Kidney (tissue), 13 donors: ENCODE measurements at regions not wholly inside any gene's neighbourhood (a gene's known extent, or its start where the extent isn't known, plus 50 kb on each side); places are given as distances from the start of the nearest gene placed in this dataset.
A peak's percentile ranks its signal among the peaks of the same experiment; 100 is the strongest.

ENCODE experiments used
- DNase-seq, 5 donors: peaks; one replicate each; pipeline ENCODE4 v3.0.0-alpha.2; 2013 to 2020
- FAIRE-seq: peaks from 2 replicates; lab custom pipeline; 2012; peaks lifted over from hg19 to GRCh38; lab: Jason Lieb, UNC
- H3K27ac ChIP-seq, 2 donors: one replicate each; pipeline ENCODE4 v1.7.0; 2013; ENCODE audit warnings: low read depth in 2 of 2, low read length in 2 of 2, inconsistent platforms in 1 of 2
- H3K27me3 ChIP-seq: one replicate; pipeline ENCODE4 v1.7.1; 2013; ENCODE audit warnings: low read length, inconsistent platforms; ENCODE audit not compliant: control insufficient read depth, insufficient read depth
- H3K36me3 ChIP-seq, 3 donors: one replicate each; pipeline versions ENCODE4 v1.7.0 to v1.7.1; 2013; ENCODE audit warnings: low read length in 3 of 3, control low read depth in 1 of 3, inconsistent platforms in 1 of 3; ENCODE audit not compliant: insufficient read depth in 3 of 3, control insufficient read depth in 2 of 3
- H3K4me1 ChIP-seq, 3 donors: one replicate each; pipeline versions ENCODE4 v1.7.0 to v1.7.1; 2013; ENCODE audit warnings: low read length in 3 of 3, inconsistent platforms in 1 of 3, low read depth in 1 of 3; ENCODE audit not compliant: control insufficient read depth in 2 of 3, insufficient read depth in 2 of 3
- H3K4me3 ChIP-seq, 3 donors: one replicate each; pipeline versions ENCODE4 v1.7.0 to v1.8.1; 2013; ENCODE audit warnings: low read length in 3 of 3, control low read depth in 1 of 3, inconsistent platforms in 1 of 3
- H3K9ac ChIP-seq, 3 donors: one replicate each; pipeline versions ENCODE4 v1.7.0 to v1.7.1; 2013; ENCODE audit warnings: low read length in 3 of 3, control low read depth in 1 of 3, inconsistent platforms in 1 of 3
- H3K9me3 ChIP-seq, 3 donors: one replicate each; pipeline versions ENCODE4 v1.7.0 to v1.7.1; 2013; ENCODE audit warnings: low read length in 3 of 3, control low read depth in 1 of 3, inconsistent platforms in 1 of 3; ENCODE audit not compliant: control insufficient read depth in 2 of 3, insufficient read depth in 1 of 3
- CTCF ChIP-seq: IDR thresholded peaks from 3 replicates; pipeline ENCODE4 v1.5.1; 2012; ENCODE audit warnings: mild to moderate bottlenecking, moderate library complexity, borderline replicate concordance; ENCODE audit not compliant: insufficient read depth; ENCODE audit errors: extremely low read depth
- intact Hi-C: fragments of 100-400 bp; cut with DNase I; formaldehyde crosslinking; loops from one replicate; pipeline ENCODE4 v1.11.1; 2022
- donor health status: control.
- donor health status: control.
- donor health status: control.
- donor health status: control.
- donor health status: control.
- donor health status: DM: yes; HTN: yes; CAD: no.
- donor health status: Normal renal cell carcinoma (clear cell type).

- H3K4me3 ChIP-seq = no peak overlapping the region
- no peak for FAIRE-seq
- no peaks in the 10 kb centered on the region for H3K36me3 ChIP-seq
- no peak for DNase-seq
- no peak overlapping the region for H3K9ac ChIP-seq
- no peaks in the 10 kb centered on the region for H3K27me3 ChIP-seq
- H3K27ac ChIP-seq = no peak overlapping the region
- H3K9me3 ChIP-seq = no peaks in the 10 kb centered on the region
- intact Hi-C loops = no loop called here
- no peak for TF ChIP-seq CTCF
- H3K4me1 ChIP-seq = no peaks in the 10 kb centered on the region
Measured at GRCh38 chr12:90839346-90839745, 115.6 kb downstream of the CCER1 start.

DNA sequence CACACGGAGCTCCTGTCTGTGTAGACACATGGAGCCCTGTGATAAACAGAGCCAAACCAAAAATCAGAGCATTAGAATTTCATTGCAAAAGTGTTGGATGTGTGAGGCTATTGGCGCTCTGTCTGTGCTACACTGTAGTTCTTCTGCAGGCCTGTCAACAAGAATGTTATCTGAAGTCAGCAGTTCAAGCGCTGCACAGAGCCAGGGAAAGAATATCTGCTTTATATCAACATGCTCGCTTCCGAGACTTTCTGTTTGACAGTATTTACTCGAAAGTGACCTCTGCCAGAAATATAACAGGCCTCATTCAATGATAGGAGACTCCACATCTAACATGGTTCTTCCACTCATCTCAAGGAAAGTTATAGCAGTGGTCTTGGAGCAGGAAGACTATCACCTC, 118.3 kb downstream of the CCER1 start:
- Histone ChIP-seq H3K9me3 (no peaks in the 10 kb centered on the region), H3K27me3 (no peaks in the 10 kb centered on the region), H3K4me3 (no peak overlapping the region), H3K36me3 (no peaks in the 10 kb centered on the region), H3K27ac (no peak overlapping the region), H3K9ac (no peak overlapping the region), H3K4me1 (no peaks in the 10 kb centered on the region)
- FAIRE-seq (no peak), DNase-seq (peak in 1 of 5 donors; percentile 6)
- TF ChIP-seq CTCF = no peak
- intact Hi-C loops = no loop called here

DNA sequence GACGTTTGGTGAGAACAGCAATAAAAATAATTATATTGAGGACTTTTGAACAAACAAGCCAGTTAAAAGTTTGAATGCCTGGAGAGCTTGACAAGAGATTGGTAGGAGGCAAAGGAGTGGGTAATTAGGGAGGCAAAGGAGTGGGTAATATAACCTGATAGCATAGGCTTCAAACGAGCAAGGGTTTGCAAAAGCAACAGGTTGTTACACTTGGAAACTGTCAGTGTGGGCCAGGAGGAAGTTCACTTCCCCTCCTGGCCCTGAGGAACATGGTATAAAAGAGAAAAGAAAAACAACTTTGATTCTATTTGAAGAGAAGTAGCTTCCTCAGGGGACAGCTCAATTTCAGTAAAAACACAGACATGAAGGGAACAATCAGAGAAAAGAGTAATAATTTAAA, 121.7 kb downstream of the CCER1 start:
- DNase-seq = peak in 3 of 5 donors; percentile 25 to 57 (median 52)
- no peak for FAIRE-seq
- no peak overlapping the region for H3K9ac ChIP-seq
- H3K27me3 ChIP-seq = no peaks in the 10 kb centered on the region
- no peak for TF ChIP-seq CTCF
- intact Hi-C loops = no loop called here
- H3K4me3 ChIP-seq = no peak overlapping the region
- H3K27ac ChIP-seq = no peak overlapping the region
- no peaks in the 10 kb centered on the region for H3K4me1 ChIP-seq
- no peaks in the 10 kb centered on the region for H3K9me3 ChIP-seq
- no peaks in the 10 kb centered on the region for H3K36me3 ChIP-seq

GRCh38 chr12:90832427-90832826, 122.5 kb downstream of the CCER1 start:
- no peaks in the 10 kb centered on the region for H3K4me1 ChIP-seq
- no peak for TF ChIP-seq CTCF
- H3K9me3 ChIP-seq = no peaks in the 10 kb centered on the region
- DNase-seq = no peak
- no peak overlapping the region for H3K9ac ChIP-seq
- no peaks in the 10 kb centered on the region for H3K36me3 ChIP-seq
- no peaks in the 10 kb centered on the region for H3K27me3 ChIP-seq
- H3K4me3 ChIP-seq = no peak overlapping the region
- no peak for FAIRE-seq
- no peak overlapping the region for H3K27ac ChIP-seq
- intact Hi-C loops = no loop called here
